RWPE1 (cell line): ENCODE measurements at regions not wholly inside any gene's neighbourhood (a gene's known extent, or its start where the extent isn't known, plus 50 kb on each side); places are given as distances from the start of the nearest gene placed in this dataset.

Experiments used
- CTCF ChIA-PET: fragments of 350-600 bp; sonication (Branson Sonifier 250); formaldehyde crosslinking; extraction: SDS; loops from one replicate; lab custom pipeline; 2021; lab: Yijun Ruan, JAX
- POLR2A ChIA-PET: fragments of 400-600 bp; formaldehyde crosslinking; extraction: SDS; loops from one replicate; lab custom pipeline; 2020; ENCODE audit warnings: antibody characterized with exemption; ENCODE audit not compliant: low non-redundant PET; lab: Yijun Ruan, JAX
- DNase-seq: peaks from one replicate; pipeline ENCODE4 v3.0.0; 2012; ENCODE audit warnings: low spot score
- H3K27ac ChIP-seq: fragments of 450-650 bp; 2 replicates; pipeline ENCODE4 v1.5.1; 2017
- CTCF ChIP-seq: fragments of 450-650 bp; conservative IDR thresholded peaks from 2 replicates; pipeline ENCODE4 v1.5.1; 2017; ENCODE audit warnings: low read depth, mild to moderate bottlenecking

DNA sequence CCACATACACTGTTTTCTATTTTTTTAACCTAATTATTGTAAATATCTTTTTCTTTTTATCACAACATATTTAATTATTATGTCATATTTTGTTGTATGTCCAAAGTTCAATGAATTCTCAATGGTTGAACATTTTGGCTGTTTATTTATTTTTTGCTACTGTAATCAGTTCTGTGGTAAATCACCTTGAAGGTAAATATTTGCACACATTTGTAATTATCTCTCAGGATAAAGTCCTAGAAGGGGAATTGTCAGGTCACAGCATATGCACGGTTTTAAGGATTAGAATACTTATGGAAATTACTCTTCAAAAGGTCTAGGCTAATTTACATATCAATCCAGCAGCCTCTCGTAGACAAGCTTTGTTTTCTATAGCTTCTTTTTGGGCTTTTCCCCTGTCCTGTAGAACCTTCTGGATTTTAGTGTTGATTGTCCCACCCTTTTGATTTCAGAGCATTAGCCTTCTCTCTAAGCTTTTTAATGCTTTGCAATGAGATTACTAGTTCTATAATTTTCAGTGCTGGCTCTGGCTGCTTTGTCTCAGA lies 362.6 kb downstream of the KCNRG start:
- DNase-seq = no peak
- ChIA-PET POLR2A (no interaction called here), CTCF (interaction anchor here (0.7 to 1.0 kb wide), 3 partner anchors 107 to 1925 kb away, joined by 3 to 5 read pairs (median 3); no protein-coding TSS in a partner anchor)
- no peak overlapping the region for H3K27ac ChIP-seq
- no peak for TF ChIP-seq CTCF

DNA sequence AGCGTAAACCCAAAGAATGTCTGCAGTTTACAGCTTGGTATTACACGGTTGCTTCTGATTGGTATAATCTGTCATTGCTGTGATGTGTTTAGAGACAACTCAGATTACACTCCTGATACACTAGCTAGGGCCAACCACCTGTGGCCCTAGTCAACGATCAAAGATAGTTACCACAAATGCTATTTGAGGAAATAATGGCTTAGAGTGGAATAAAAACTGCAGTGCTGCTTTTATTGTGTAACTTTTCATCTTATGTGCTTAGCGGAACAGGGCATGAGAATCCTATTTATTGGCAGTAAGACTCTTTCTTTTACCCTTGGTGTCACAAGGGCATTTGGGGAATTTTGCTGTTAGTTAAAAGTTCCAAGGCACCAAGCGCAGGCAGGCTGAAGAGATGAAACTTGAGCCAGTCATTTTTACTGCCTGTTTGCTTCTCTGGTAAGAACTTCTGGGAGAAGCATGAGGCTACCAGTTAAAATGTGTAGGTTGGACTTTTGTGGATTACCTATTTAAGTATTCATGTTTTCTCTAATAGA lies 363.3 kb downstream of the KCNRG start:
- CTCF ChIA-PET = interaction anchor here (0.6 to 1.0 kb wide), 2 partner anchors 33 to 108 kb away, joined by 3 read pairs; no protein-coding TSS in a partner anchor
- TF ChIP-seq CTCF = no peak
- no peak overlapping the region for H3K27ac ChIP-seq
- POLR2A ChIA-PET = no interaction called here
- DNase-seq = no peak

DNA sequence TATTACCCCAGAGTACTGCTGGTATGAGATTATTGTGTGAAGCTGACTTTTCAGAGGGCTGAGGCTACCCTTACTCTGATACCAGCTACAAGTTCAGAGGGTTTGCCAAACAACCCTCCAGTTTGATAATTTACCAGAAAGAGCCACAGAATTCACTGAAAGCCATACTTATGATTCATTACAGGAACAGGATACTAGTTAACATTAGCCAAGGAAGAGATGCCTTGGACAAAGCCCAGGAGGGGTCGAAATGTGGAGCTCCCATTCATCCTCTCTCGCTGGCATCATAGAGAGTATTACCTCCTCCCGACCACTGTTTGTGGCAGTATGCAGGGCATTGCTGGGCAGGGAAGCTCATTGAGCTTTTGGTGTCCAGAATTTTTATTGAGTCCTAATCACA lies 364.3 kb downstream of the KCNRG start:
- H3K27ac ChIP-seq = no peak overlapping the region
- no peak for TF ChIP-seq CTCF
- ChIA-PET POLR2A (no interaction called here), CTCF (no interaction called here)
- DNase-seq = no peak

GRCh38 chr13:50380905-50381304 lies 365.7 kb downstream of the KCNRG start:
- H3K27ac ChIP-seq = no peak overlapping the region
- POLR2A ChIA-PET = no interaction called here

DNA sequence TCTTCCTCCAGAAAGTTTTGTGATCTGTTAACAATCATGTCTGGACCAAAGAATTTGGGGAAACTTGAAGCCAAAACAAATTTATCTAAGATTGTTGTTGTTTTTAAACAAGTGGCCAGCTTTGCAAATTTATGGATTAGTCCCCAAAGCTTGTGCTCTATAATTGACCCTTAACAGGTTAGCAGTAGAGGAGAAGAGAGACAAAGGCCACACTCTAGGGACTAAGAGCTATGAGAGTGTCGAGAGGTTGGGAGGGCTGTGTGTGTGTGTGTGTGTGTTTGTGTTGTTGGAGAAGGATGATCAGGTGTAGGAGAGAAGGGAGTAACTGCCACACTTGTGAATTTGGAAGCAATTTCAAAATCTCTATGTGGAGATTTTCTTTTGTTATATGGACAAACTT lies 367.3 kb downstream of the KCNRG start:
- DNase-seq = no peak
- ChIA-PET POLR2A (no interaction called here), CTCF (no interaction called here)
- no peak for TF ChIP-seq CTCF
- H3K27ac ChIP-seq = no peak overlapping the region

More at GRCh38 chr13:50380905-50381304, 365.7 kb downstream of the KCNRG start:
- DNase-seq = no peak
- CTCF ChIA-PET = no interaction called here
- TF ChIP-seq CTCF = no peak

DNA sequence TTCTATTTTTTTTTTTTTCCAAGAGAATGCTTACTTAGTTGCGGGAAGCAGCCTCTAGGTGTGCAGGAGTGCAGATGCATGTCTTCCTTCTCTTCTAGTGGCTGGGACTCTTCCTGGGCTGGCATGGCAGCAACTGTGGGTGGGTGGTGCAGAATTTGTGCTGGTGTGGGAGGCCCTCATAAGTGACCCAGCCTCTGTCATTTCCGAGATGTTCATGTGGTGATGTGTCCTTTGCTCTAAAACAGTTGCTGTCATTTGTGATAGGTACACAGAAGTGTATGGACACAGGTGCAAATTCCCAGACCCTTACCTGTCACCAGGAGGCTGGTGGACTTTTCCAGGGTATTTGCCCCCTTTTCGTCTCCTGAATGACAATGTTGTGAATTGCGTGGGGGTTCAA lies 367.7 kb downstream of the KCNRG start:
- no peak for DNase-seq
- POLR2A ChIA-PET = no interaction called here
- no peak for TF ChIP-seq CTCF
- H3K27ac ChIP-seq = no peak overlapping the region
- CTCF ChIA-PET = no interaction called here
